ENCODE measurements at regions not wholly inside any gene's neighbourhood (a gene's known extent, or its start where the extent isn't known, plus 50 kb on each side); places are given as distances from the start of the nearest gene placed in this dataset.

DNA sequence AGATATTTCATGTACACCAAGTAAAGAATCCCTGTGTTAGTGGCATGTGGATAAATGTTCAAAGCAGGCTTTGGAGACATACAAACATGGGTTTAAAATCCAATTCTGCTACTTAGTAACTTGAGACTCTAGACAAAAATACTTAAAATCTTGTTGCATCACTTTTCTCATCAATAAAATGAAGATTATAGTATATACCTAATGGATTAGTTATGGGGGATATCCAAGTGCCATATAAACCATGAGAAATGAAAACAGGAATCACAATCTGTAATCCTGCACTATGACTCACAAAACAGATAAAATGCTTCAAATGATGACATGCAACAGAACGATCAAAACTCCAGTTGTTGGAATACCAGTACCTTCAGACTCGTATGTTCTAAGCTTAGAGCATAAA, 496.0 kb upstream of the RGMA start:
- TF ChIP-seq ZFP3 (CRISPR knock-in tag; IDR thresholded peaks at IDR 0.05), result no peak
- TF ChIP-seq ZC3H10 (CRISPR knock-in tag; IDR thresholded peaks at IDR 0.05), result no peak
- no peak for TF ChIP-seq TOX (CRISPR knock-in tag; IDR thresholded peaks at IDR 0.05; ENCODE audit: borderline replicate concordance)
- TF ChIP-seq BACH2 (CRISPR knock-in tag; IDR thresholded peaks at IDR 0.05; ENCODE audit: borderline replicate concordance), result no peak
- no peak for TF ChIP-seq OSR1 (CRISPR knock-in tag; IDR thresholded peaks at IDR 0.05)
- TF ChIP-seq GLIS3 (CRISPR knock-in tag; IDR thresholded peaks at IDR 0.05), result no peak
- TF ChIP-seq CSDC2 (CRISPR knock-in tag; IDR thresholded peaks at IDR 0.05), result no peak
- TF ChIP-seq, protein P1, sequence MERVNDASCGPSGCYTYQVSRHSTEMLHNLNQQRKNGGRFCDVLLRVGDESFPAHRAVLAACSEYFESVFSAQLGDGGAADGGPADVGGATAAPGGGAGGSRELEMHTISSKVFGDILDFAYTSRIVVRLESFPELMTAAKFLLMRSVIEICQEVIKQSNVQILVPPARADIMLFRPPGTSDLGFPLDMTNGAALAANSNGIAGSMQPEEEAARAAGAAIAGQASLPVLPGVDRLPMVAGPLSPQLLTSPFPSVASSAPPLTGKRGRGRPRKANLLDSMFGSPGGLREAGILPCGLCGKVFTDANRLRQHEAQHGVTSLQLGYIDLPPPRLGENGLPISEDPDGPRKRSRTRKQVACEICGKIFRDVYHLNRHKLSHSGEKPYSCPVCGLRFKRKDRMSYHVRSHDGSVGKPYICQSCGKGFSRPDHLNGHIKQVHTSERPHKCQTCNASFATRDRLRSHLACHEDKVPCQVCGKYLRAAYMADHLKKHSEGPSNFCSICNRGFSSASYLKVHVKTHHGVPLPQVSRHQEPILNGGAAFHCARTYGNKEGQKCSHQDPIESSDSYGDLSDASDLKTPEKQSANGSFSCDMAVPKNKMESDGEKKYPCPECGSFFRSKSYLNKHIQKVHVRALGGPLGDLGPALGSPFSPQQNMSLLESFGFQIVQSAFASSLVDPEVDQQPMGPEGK (CRISPR knock-in tag; IDR thresholded peaks at IDR 0.05; ENCODE audit: borderline replicate concordance), result no peak
- ATAC-seq, result no peak

DNA sequence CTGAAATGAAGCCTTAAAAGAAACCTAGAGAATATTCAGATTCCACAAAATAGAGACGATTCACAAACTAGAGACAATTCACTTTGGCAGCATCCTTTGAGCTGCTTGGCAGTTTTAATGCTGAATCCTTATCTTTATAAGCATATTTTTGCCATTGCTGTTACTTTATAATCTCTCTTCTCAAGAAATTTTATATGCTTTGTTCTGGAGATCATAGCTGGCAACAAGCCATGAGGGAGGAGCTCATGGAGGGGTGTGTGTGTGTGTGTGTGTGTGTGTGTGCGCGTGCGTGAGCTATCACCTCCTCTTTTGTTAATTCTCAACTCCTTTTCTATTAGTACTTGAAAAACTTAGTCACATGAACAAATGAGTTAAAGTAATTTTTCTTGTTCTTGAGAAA, 495.0 kb upstream of the RGMA start:
- TF ChIP-seq ZNF565 (CRISPR knock-in tag; conservative IDR thresholded peaks at IDR 0.05; ENCODE audit: low read depth), result no peak
- no peak for TF ChIP-seq ZC3H10 (CRISPR knock-in tag; IDR thresholded peaks at IDR 0.05)
- TF ChIP-seq ZFP30 (CRISPR knock-in tag; IDR thresholded peaks at IDR 0.05), result no peak
- TF ChIP-seq RARB (CRISPR knock-in tag; IDR thresholded peaks at IDR 0.05), result no peak
- TF ChIP-seq CSRNP3 (CRISPR knock-in tag; IDR thresholded peaks at IDR 0.05), result no peak
- TF ChIP-seq ZNF70 (CRISPR knock-in tag; IDR thresholded peaks at IDR 0.05), result no peak
- TF ChIP-seq OSR1 (CRISPR knock-in tag; IDR thresholded peaks at IDR 0.05), result no peak
- TF ChIP-seq, protein P1 (CRISPR knock-in tag; IDR thresholded peaks at IDR 0.05; ENCODE audit: borderline replicate concordance), result no peak
- TF ChIP-seq BACH2 (CRISPR knock-in tag; IDR thresholded peaks at IDR 0.05; ENCODE audit: borderline replicate concordance), result no peak
- TF ChIP-seq CREB5 (CRISPR knock-in tag; IDR thresholded peaks at IDR 0.05; ENCODE audit: low read depth), result no peak
- TF ChIP-seq GLIS3 (CRISPR knock-in tag; IDR thresholded peaks at IDR 0.05), result no peak
- TF ChIP-seq, protein P2, sequence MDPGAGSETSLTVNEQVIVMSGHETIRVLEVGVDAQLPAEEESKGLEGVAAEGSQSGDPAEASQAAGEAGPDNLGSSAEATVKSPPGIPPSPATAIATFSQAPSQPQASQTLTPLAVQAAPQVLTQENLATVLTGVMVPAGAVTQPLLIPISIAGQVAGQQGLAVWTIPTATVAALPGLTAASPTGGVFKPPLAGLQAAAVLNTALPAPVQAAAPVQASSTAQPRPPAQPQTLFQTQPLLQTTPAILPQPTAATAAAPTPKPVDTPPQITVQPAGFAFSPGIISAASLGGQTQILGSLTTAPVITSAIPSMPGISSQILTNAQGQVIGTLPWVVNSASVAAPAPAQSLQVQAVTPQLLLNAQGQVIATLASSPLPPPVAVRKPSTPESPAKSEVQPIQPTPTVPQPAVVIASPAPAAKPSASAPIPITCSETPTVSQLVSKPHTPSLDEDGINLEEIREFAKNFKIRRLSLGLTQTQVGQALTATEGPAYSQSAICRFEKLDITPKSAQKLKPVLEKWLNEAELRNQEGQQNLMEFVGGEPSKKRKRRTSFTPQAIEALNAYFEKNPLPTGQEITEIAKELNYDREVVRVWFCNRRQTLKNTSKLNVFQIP (CRISPR knock-in tag; IDR thresholded peaks at IDR 0.05; ENCODE audit: borderline replicate concordance, low read depth), result no peak
- no peak for TF ChIP-seq PPARA (CRISPR knock-in tag; IDR thresholded peaks at IDR 0.05; ENCODE audit: borderline replicate concordance)
- no peak for TF ChIP-seq ARNTL (CRISPR knock-in tag; IDR thresholded peaks at IDR 0.05; ENCODE audit: borderline replicate concordance, low read depth)
- TF ChIP-seq, protein P3, sequence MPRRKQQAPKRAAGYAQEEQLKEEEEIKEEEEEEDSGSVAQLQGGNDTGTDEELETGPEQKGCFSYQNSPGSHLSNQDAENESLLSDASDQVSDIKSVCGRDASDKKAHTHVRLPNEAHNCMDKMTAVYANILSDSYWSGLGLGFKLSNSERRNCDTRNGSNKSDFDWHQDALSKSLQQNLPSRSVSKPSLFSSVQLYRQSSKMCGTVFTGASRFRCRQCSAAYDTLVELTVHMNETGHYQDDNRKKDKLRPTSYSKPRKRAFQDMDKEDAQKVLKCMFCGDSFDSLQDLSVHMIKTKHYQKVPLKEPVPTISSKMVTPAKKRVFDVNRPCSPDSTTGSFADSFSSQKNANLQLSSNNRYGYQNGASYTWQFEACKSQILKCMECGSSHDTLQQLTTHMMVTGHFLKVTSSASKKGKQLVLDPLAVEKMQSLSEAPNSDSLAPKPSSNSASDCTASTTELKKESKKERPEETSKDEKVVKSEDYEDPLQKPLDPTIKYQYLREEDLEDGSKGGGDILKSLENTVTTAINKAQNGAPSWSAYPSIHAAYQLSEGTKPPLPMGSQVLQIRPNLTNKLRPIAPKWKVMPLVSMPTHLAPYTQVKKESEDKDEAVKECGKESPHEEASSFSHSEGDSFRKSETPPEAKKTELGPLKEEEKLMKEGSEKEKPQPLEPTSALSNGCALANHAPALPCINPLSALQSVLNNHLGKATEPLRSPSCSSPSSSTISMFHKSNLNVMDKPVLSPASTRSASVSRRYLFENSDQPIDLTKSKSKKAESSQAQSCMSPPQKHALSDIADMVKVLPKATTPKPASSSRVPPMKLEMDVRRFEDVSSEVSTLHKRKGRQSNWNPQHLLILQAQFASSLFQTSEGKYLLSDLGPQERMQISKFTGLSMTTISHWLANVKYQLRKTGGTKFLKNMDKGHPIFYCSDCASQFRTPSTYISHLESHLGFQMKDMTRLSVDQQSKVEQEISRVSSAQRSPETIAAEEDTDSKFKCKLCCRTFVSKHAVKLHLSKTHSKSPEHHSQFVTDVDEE (CRISPR knock-in tag; IDR thresholded peaks at IDR 0.05), result no peak

GRCh38 chr15:93583552-93583951, 494.5 kb upstream of the RGMA start:
- no peak for TF ChIP-seq OSR1 (CRISPR knock-in tag; IDR thresholded peaks at IDR 0.05)
- TF ChIP-seq ZC3H10 (CRISPR knock-in tag; IDR thresholded peaks at IDR 0.05), result no peak
- TF ChIP-seq CSRNP3 (CRISPR knock-in tag; IDR thresholded peaks at IDR 0.05), result no peak
- no peak for TF ChIP-seq ZNF8 (CRISPR knock-in tag; IDR thresholded peaks at IDR 0.05)
- TF ChIP-seq RARB (CRISPR knock-in tag; IDR thresholded peaks at IDR 0.05), result no peak
- TF ChIP-seq, protein P3 (CRISPR knock-in tag; IDR thresholded peaks at IDR 0.05), result no peak
- no peak for TF ChIP-seq TCF4 (CRISPR knock-in tag; IDR thresholded peaks at IDR 0.05; ENCODE audit: borderline replicate concordance)
- TF ChIP-seq CREB5 (CRISPR knock-in tag; IDR thresholded peaks at IDR 0.05; ENCODE audit: low read depth), result no peak
- no peak for ATAC-seq

More for the DNA sequence above, 495.0 kb upstream of the RGMA start:
- no peak for ATAC-seq
